Fibroblast of lung (primary cell): ENCODE measurements at regions not wholly inside any gene's neighbourhood (a gene's known extent, or its start where the extent isn't known, plus 50 kb on each side); places are given as distances from the start of the nearest gene placed in this dataset.
"Not testable (repeated sequence)": the region's sequence is repeated elsewhere in the genome, so short reads cannot be mapped to it uniquely, and the experiment has no call there.

Source experiments
- DNase-seq, 2 donors: peaks; one replicate each; pipeline versions ENCODE4 v3.0.0 to v3.0.0-alpha.2; 2010; ENCODE audit warnings: low read depth in 2 of 2
- H2AFZ ChIP-seq: 2 replicates; pipeline ENCODE4 v1.5.1; 2012; ENCODE audit warnings: low read length, control low read depth, inconsistent platforms
- H3K27ac ChIP-seq: 2 replicates; pipeline ENCODE4 v1.5.1; 2011; ENCODE audit warnings: low read length, control low read depth; ENCODE audit not compliant: insufficient read depth
- H3K27me3 ChIP-seq: 2 replicates; pipeline ENCODE4 v1.5.1; 2011; ENCODE audit warnings: mild to moderate bottlenecking, low read length; ENCODE audit not compliant: control insufficient read depth, insufficient read depth
- H3K36me3 ChIP-seq: 2 replicates; pipeline ENCODE4 v1.5.1; 2011; ENCODE audit warnings: low read length; ENCODE audit not compliant: control insufficient read depth, insufficient read depth
- H3K4me1 ChIP-seq: 2 replicates; pipeline ENCODE4 v1.5.1; 2011; ENCODE audit warnings: low read length; ENCODE audit not compliant: control insufficient read depth, insufficient read depth; ENCODE audit errors: extremely low read depth
- H3K4me2 ChIP-seq: 2 replicates; pipeline ENCODE4 v1.5.1; 2011; ENCODE audit warnings: low read length, control low read depth; ENCODE audit not compliant: insufficient read depth; ENCODE audit errors: extremely low read depth
- H3K4me3 ChIP-seq, 4 experiments: fragments of 200-600 bp in 1 of 4; sonication (generic) in 1 of 4; replicated peaks in 1 of 4; 2 replicates each; pipeline ENCODE4 v1.5.1; 2011 to 2016; ENCODE audit warnings: low read length in 4 of 4, low read depth in 3 of 4, mild to moderate bottlenecking in 3 of 4, control low read depth in 2 of 4, inconsistent platforms in 1 of 4, mixed read lengths in 1 of 4; ENCODE audit not compliant: insufficient read depth in 1 of 4; ENCODE audit errors: control extremely low read depth in 1 of 4
- H3K79me2 ChIP-seq: 2 replicates; pipeline ENCODE4 v1.5.1; 2012; ENCODE audit warnings: mild to moderate bottlenecking, low read length, inconsistent platforms; ENCODE audit not compliant: control insufficient read depth, insufficient read depth
- H3K9ac ChIP-seq: 2 replicates; pipeline ENCODE4 v1.5.1; 2011; ENCODE audit warnings: mild to moderate bottlenecking, low read length, control low read depth; ENCODE audit not compliant: insufficient read depth
- H3K9me3 ChIP-seq: 2 replicates; pipeline ENCODE4 v1.5.1; 2012; ENCODE audit warnings: low read depth, low read length; ENCODE audit not compliant: control insufficient read depth, insufficient read depth
- H4K20me1 ChIP-seq: 2 replicates; pipeline ENCODE4 v1.5.1; 2011; ENCODE audit warnings: low read length; ENCODE audit not compliant: control insufficient read depth, insufficient read depth; ENCODE audit errors: extremely low read depth
- CTCF ChIP-seq, 2 donors: IDR thresholded peaks in 1 of 2; conservative IDR thresholded peaks in 1 of 2; 1 replicate in 1 of 2; 2 replicates in 1 of 2; pipeline ENCODE4 v1.5.1; 2011 to 2012; ENCODE audit warnings: low read length in 2 of 2, control low read depth in 1 of 2, inconsistent platforms in 1 of 2, low read depth in 1 of 2, mild to moderate bottlenecking in 1 of 2
- EZH2 ChIP-seq: IDR thresholded peaks from 2 replicates; pipeline ENCODE4 v1.5.1; 2012; ENCODE audit warnings: low read length, control low read depth, mild to moderate bottlenecking; ENCODE audit errors: missing control alignments

GRCh38 chr10:65788271-65788670 lies 1137.6 kb upstream of the LRRTM3 start:
- H2AFZ ChIP-seq: no peak overlapping the region

GRCh38 chr10:65791979-65792378 lies 1133.9 kb upstream of the LRRTM3 start:
- Histone ChIP-seq H3K9me3 (no peaks in the 10 kb centered on the region), H3K4me2 (no peak overlapping the region), H2AFZ (no peak overlapping the region), H3K27ac (no peak overlapping the region), H3K79me2 (no peaks in the 10 kb centered on the region), H3K27me3 (no peaks in the 10 kb centered on the region), H4K20me1 (no peaks in the 10 kb centered on the region), H3K4me3 (no peak overlapping the region), H3K9ac (no peak overlapping the region), H3K4me1 (no peaks in the 10 kb centered on the region), H3K36me3 (no peaks in the 10 kb centered on the region)
- DNase-seq: no peak
- TF ChIP-seq CTCF (conservative IDR thresholded peaks at IDR 0.05 in 1 of 2, IDR thresholded peaks at IDR 0.05 in 1 of 2; ENCODE audit: low read depth in 1 of 2, low read length in 2 of 2) (no peak), EZH2 (no peak)

More at GRCh38 chr10:65788271-65788670, 1137.6 kb upstream of the LRRTM3 start:
- no peaks in the 10 kb centered on the region for H3K9me3 ChIP-seq
- no peaks in the 10 kb centered on the region for H4K20me1 ChIP-seq
- H3K4me1 ChIP-seq: no peaks in the 10 kb centered on the region
- no peaks in the 10 kb centered on the region for H3K36me3 ChIP-seq
- no peak for DNase-seq
- H3K4me3 ChIP-seq: no peak overlapping the region
- H3K27me3 ChIP-seq: no peaks in the 10 kb centered on the region
- H3K9ac ChIP-seq: no peak overlapping the region
- no peak overlapping the region for H3K4me2 ChIP-seq
- no peak for TF ChIP-seq CTCF (conservative IDR thresholded peaks at IDR 0.05 in 1 of 2, IDR thresholded peaks at IDR 0.05 in 1 of 2; ENCODE audit: low read depth in 1 of 2, low read length in 2 of 2)
- H3K79me2 ChIP-seq: no peaks in the 10 kb centered on the region
- H3K27ac ChIP-seq: no peak overlapping the region

- DNase-seq: peak in 1 of 2 donors; percentile 39
- no peaks in the 10 kb centered on the region for H3K9me3 ChIP-seq
- H3K9ac ChIP-seq: no peak overlapping the region
These were observed 1132.0 kb upstream of the LRRTM3 start for GRCh38 chr10:65793738-65794425.

GRCh38 chr10:65794861-65795260 lies 1131.0 kb upstream of the LRRTM3 start:
- H3K27me3 ChIP-seq, H3K9ac ChIP-seq, H3K79me2 ChIP-seq, H2AFZ ChIP-seq, H3K4me3 ChIP-seq, H3K4me2 ChIP-seq, H3K27ac ChIP-seq, H4K20me1 ChIP-seq, H3K36me3 ChIP-seq, H3K4me1 ChIP-seq, DNase-seq, H3K9me3 ChIP-seq: not testable (repeated sequence)

More at GRCh38 chr10:65793738-65794425, 1132.0 kb upstream of the LRRTM3 start:
- Histone ChIP-seq H3K27ac (no peak overlapping the region), H3K4me1 (no peaks in the 10 kb centered on the region), H3K79me2 (no peaks in the 10 kb centered on the region), H3K36me3 (no peaks in the 10 kb centered on the region), H3K4me2 (no peak overlapping the region), H4K20me1 (no peaks in the 10 kb centered on the region), H3K4me3 (no peak overlapping the region), H3K27me3 (no peaks in the 10 kb centered on the region), H2AFZ (no peak overlapping the region)
- TF ChIP-seq CTCF (conservative IDR thresholded peaks at IDR 0.05 in 1 of 2, IDR thresholded peaks at IDR 0.05 in 1 of 2; ENCODE audit: low read depth in 1 of 2, low read length in 2 of 2) (no peak), EZH2 (no peak)
